K562 (cell line): ENCODE measurements at regions not wholly inside any gene's neighbourhood (a gene's known extent, or its start where the extent isn't known, plus 50 kb on each side); places are given as distances from the start of the nearest gene placed in this dataset.

Experiments
- ATF1 ChIP-seq, 2 experiments: fragments of 450-650 bp in 1 of 2; IDR thresholded peaks; 2 replicates each; pipeline ENCODE4 v1.6.1; 2016; ENCODE audit warnings: missing compliant biosample characterization in 1 of 2, missing genetic modification characterization in 1 of 2
- GABPA ChIP-seq: fragments of 200-800 bp; sonication (Bioruptor generic); conservative IDR thresholded peaks from 2 replicates; pipeline ENCODE4 v1.6.1; 2016; ENCODE audit warnings: low read depth, missing genetic modification characterization, missing compliant biosample characterization
- KLF16 ChIP-seq: IDR thresholded peaks from 2 replicates; pipeline ENCODE4 v1.6.1; 2016; ENCODE audit warnings: antibody characterized with exemption
- POLR2AphosphoS2 ChIP-seq: IDR thresholded peaks from 2 replicates; pipeline ENCODE4 v1.6.1; 2012; ENCODE audit warnings: low read length, improper control_type of control experiment
- ZBTB8A ChIP-seq: fragments of 450-650 bp; IDR thresholded peaks from 2 replicates; pipeline ENCODE4 v1.6.1; 2018; ENCODE audit warnings: mild to moderate bottlenecking, moderate library complexity; ENCODE audit not compliant: partially characterized antibody
- ZZZ3 ChIP-seq: fragments of 450-650 bp; IDR thresholded peaks from 2 replicates; pipeline ENCODE4 v1.6.1; 2016; ENCODE audit warnings: antibody characterized with exemption, mild to moderate bottlenecking, moderate library complexity
- TF ChIP-seq, protein P1 (sequence below): sonication (generic); formaldehyde crosslinking; IDR thresholded peaks from 2 replicates; pipeline ENCODE4 v1.5.0; 2020; ENCODE audit warnings: missing genetic modification reagents

DNA sequence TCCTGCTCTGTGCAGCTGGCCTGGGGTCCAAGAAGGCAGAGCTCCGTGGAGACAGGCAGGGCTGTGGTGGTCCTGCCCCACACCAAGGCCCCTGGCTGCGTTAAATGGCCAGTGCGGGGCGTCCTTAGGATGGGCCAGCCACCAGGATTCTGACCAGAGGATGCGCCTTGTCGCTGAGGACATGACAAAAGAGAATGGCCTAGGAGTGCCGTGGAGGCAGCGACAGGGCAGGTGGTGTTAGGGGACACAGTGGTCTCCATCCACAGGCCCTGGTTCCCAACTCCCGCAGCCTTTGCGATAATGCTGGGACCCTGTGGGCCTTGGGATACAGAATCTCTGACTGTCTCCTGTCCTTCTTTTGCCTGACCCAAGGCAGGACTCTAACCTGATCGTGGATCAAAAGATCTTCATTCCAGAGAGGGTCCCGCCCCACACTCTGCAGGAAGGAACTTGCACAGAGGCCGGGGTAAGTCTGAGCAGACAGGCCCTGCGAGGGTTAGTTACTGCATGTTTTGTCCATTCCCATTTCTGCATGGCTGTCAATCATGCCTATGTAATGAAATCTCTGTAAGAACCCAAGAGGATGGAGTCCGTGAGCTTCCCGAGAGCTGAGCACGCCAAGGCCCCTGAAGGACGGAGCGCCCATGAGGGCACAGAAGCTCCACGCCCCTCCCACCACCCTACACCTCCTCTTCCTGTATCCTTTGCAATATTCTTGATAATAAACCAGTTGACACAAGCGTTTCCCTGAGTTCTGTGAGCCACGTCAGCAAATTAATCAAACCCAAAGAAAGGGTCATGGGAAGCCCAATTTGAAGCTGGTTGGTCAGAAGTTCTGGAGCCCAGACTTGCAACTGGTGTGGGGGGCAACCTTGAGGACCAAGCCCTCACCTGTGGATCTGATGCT, 251.5 kb upstream of the SALL3 start:
- TF ChIP-seq ZZZ3 (no peak), ATF1 (CRISPR knock-in tag; IDR thresholded peaks at IDR 0.05) (no peak), ATF1 (tag; IDR thresholded peaks at IDR 0.05) (no peak), ZBTB8A (no peak), POLR2AphosphoS2 (no peak), KLF16 (no peak), GABPA (no peak)
- TF ChIP-seq, protein P1, sequence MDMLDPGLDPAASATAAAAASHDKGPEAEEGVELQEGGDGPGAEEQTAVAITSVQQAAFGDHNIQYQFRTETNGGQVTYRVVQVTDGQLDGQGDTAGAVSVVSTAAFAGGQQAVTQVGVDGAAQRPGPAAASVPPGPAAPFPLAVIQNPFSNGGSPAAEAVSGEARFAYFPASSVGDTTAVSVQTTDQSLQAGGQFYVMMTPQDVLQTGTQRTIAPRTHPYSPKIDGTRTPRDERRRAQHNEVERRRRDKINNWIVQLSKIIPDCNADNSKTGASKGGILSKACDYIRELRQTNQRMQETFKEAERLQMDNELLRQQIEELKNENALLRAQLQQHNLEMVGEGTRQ (CRISPR knock-in tag) = no peak
